B cell (primary cell): ENCODE measurements at regions not wholly inside any gene's neighbourhood (a gene's known extent, or its start where the extent isn't known, plus 50 kb on each side); places are given as distances from the start of the nearest gene placed in this dataset.

ENCODE experiments used
- EZH2 ChIP-seq: IDR thresholded peaks from 2 replicates; pipeline ENCODE4 v1.6.1; 2012; ENCODE audit warnings: borderline replicate concordance, low read depth, mild to moderate bottlenecking, moderate library complexity, low read length; ENCODE audit not compliant: insufficient read depth, poor library complexity, severe bottlenecking
- TF ChIP-seq, protein P1 (sequence below): fragments of 200-600 bp; IDR thresholded peaks from one replicate; pipeline ENCODE4 v1.8.0; 2022; ENCODE audit warnings: antibody characterized with exemption, mild to moderate bottlenecking

GRCh38 chr1:98103617-98104285 is 182.9 kb upstream of the DPYD start:
- TF ChIP-seq, protein P1, sequence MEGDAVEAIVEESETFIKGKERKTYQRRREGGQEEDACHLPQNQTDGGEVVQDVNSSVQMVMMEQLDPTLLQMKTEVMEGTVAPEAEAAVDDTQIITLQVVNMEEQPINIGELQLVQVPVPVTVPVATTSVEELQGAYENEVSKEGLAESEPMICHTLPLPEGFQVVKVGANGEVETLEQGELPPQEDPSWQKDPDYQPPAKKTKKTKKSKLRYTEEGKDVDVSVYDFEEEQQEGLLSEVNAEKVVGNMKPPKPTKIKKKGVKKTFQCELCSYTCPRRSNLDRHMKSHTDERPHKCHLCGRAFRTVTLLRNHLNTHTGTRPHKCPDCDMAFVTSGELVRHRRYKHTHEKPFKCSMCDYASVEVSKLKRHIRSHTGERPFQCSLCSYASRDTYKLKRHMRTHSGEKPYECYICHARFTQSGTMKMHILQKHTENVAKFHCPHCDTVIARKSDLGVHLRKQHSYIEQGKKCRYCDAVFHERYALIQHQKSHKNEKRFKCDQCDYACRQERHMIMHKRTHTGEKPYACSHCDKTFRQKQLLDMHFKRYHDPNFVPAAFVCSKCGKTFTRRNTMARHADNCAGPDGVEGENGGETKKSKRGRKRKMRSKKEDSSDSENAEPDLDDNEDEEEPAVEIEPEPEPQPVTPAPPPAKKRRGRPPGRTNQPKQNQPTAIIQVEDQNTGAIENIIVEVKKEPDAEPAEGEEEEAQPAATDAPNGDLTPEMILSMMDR = no peak
- TF ChIP-seq EZH2 = no peak
